Fibroblast of the conjunctiva (primary cell): ENCODE measurements at regions not wholly inside any gene's neighbourhood (a gene's known extent, or its start where the extent isn't known, plus 50 kb on each side); places are given as distances from the start of the nearest gene placed in this dataset.

Source experiments
- DNase-seq: peaks from one replicate; pipeline ENCODE4 v3.0.0-alpha.2; 2010; ENCODE audit warnings: low read depth

- no peak for DNase-seq
These were observed 294.7 kb upstream of the SLC30A5 start for GRCh38 chr5:68798877-68799843.

- DNase-seq = no peak
These were observed 291.4 kb upstream of the SLC30A5 start for GRCh38 chr5:68802430-68802829.

DNA sequence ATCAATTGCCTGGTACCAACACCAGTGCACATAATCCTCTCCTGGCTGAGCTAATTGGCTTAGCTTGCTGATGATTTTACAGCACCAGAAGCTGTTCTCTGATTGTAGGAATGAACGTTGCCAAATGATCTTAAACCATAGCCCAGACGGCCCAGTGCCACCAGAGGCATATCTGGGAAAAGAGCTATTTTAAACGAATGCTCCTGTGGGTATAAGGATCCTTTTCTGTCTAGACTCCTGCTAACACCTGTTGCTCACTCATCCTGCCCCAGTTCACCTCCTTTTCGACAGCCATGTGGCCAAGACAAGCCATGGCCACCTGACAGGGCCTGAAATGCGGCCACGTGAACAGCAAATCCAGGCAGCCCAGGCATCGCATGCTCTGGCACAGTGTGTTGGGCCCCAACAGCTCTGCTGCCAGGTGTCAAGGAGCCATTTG, 289.9 kb upstream of the SLC30A5 start:
- DNase-seq = no peak

- DNase-seq = no peak
These were observed 289.5 kb upstream of the SLC30A5 start for GRCh38 chr5:68804343-68804742.

DNA sequence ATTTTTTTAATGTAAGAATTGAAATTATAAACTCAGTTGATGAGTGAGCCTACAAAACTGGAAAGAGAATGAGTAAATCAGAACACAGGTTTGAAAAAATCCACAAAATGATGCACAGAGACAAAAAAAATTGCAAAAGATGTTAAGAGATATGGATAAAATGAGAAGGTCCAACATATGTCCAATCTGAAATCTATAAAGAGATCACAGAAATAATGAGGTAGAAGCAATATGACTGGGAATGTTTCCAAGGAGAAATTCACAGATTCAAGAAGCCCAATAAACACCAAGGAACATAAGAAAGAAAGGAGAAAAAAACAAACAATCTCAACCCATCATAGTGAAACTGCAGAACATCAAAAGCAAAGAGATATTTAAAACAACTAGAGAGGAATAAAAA, 288.4 kb upstream of the SLC30A5 start:
- no peak for DNase-seq

DNA sequence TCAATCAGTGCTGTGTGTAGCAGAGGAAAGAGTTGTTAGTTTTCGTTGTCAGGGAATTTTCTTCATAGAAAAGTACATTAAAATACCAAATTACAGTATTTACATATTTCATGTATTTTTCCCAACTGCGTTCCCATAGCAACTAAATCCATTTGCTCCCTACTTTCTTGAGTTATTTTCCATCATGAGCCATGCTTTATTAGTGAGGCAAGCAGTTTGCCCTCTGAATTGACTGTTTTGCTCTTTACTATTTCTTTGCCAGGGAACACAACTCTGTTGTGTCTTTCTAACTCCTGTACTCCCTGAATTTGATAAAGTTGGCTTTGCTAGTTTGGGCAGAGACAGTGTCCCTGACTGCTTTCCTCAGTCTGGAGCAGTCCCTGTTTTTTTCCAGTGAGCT, 276.2 kb upstream of the SLC30A5 start:
- no peak for DNase-seq

DNA sequence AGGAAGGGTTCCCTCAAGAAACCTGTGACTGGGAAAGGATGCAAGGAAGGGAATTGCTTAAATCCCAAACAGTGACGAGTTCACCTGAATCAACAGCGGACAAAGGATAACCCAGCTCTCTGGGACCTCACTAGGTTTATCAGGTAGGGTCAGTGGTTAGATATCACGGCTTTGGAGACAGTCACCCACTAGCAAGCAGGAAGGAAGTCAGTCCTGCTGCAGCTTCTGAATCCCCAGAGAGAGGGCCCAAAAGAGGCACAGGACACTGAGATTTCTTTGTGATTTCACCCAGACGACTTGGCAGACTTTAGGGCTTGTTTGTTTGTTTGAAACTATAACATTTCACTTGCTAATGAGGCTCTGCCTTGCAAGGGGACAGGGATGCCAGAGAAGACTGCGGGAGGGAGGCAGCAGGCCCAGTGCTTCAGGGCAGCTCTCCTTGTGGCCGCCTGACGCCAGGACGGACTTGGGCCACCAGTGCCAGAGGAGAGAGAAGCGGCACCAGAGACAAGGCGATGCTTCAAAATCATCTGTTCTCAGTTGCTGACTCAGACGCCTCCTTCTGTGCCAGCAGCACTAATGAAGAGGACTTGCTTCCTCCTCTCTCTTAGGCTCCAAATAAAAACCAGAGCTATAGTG, 275.6 kb upstream of the SLC30A5 start:
- no peak for DNase-seq

DNA sequence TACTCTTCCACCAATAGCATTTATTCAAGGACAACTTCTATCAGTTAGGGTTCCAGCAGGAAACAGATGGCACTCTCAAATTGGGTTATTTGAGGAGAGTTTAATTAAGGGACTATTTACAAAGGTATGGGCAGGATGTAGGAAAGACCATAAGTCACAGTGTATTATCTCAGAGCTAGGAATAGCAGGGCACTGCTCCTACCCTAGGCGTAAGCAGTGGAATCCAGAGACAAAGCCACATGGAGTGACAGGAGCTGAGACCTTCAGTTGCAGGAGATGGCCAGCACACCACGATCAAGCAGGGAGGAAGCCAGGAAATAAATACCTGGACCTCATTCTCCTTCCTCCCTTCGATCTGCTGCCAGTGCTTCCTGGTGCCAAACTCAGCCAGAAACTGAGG, 274.9 kb upstream of the SLC30A5 start:
- DNase-seq = no peak

DNA sequence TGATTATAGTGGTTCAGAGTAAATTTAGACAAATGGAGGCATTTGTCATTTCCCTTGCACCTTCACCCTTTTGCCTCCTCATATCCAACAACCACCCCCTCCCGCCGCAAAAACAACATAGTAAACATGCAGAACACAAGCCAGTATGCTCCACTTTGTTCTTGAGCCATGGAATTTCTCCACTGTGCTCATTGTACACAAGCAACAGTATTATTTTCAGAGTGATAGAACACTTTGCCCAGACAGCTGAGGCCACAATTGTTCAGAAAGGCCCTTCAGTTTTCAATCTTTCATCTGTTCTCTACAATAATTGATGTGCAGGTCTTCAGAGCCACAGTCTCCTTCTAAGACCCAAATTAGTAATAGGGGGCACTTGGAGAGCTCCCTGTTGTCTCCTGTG, 272.8 kb upstream of the SLC30A5 start:
- DNase-seq = no peak

DNA sequence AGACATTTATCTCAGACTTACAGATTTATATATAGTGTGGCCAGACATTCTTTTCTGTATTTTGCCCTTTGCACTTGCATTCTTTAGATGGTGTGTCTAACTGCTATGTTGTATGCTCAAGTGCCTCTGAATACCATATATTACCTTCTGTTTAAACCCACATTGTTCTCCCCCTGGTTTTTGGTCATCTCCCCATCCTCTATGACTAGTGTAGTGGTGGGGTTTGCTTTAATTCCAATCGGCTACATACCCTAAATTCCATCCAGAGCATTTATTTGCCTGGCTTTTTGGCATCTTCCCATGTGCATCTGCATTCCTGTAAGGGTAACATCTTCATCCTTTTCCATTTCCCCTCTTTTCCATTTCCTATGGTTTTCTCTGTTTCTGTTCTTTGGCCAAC, 271.0 kb upstream of the SLC30A5 start:
- no peak for DNase-seq

DNA sequence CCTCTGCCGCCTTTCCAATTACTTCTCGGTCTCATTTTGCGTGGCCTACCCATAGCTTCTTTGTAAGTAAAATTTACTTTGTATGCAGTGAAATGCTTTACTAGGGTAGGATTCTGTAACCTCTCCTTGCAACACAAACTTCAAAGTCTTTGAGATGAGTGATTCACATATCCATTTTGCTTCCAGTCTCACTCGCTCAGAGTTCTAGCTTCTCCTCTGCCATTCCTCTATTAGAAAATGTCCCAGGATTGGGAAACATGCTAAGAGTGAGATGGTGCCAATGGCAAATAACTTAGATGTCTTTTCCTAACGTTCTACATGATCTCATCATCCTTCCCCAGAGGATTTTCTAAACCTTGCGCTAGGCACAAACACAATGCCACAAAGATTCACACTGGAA, 270.5 kb upstream of the SLC30A5 start:
- DNase-seq = no peak

DNA sequence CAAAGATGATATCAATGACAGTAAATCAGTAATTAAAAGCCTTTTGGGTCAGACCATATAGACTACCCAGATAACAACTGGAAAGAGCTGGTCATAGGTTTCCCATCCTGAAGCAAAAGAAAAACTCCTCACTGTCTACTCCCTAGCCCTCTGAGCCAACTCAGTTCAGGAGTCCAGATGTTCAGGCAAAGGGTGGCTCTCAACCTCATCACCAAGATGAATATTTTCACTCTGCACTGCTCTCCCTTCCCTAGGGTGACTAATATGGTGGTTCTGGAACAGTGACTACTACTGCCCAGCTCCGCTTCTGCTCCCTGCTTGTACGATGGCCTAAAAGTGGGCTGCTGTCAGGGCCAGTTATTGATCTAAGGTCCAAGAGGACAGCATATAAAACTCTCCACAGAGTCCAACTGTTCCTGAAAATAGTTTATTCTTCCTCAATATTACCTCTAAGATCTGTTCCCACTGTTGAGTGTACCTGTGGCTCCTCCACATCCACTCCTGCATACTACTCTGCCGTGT, 263.4 kb upstream of the SLC30A5 start:
- DNase-seq = no peak

DNA sequence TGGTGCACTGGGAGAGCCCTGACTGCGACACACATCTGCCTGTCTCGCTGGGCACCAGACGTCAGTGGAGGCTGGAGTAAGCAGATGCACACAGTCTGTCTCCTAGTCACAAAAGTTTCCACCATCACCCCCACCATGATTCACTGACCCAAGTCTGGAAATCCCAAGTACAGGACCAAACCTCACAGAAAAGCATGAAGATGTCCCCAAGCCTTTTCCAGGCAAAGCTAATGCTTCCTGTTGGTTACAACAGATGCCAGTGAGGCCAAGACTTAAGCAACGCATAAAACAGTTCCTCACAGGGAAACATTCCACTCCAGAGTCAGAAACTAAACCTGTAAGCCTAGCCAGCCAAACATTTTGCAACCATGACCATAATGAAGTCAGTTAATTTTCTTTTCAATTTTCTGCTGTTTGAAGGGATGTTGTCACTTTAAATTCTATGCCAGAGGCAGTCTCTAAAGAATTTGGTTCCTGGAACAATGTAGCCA, 259.3 kb upstream of the SLC30A5 start:
- DNase-seq = no peak

DNA sequence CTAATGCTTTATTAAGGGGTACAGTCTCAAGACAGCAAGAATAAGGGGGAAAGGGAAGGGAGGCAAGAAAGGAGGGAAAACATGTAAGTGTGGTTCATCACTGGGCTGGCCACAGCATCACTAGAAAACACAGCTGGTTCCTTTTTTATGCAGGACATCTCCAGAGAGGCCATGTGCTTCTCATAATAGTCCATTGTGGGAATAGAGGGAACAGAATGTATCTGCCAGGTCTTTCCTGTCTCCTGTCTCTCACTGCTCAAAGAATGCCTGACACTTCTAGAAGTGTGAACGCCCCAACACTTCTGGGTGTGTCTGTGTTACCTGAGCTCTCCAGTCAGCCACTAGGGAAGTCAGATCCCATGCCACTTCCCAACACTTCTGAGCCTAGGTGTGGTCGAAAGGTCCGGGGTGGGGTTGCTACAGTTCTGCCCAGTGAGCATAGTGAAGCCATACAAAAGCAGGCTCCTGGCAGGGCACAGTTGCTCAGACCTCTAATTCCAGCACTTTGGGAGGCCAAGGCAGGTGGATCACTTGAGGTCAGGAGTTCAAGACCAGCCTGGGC, 255.6 kb upstream of the SLC30A5 start:
- DNase-seq = no peak

DNA sequence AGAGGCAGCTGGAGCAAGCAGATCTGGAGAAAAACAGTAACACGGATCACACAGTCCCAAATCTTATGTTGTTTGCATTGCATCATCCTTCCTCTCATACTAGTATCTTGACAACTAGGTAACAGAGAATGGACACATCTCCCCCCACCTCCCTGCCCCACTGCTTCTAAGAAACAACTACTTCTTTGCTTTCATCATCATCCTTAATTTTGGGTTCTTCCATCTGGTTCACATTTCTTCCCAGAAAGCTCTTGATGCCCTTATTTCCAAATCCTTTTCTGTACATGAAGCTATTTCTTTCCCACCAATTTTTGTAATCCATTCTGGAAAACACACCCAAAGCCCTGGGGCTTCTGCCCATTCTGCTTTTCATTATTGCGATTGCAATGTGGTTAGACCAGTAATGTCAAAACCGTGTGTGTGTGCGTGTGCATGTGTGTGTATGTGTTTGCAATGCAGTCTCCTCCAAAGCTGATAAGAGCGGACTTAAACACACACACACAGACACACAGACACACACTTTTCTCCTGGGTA, 254.7 kb upstream of the SLC30A5 start:
- peak; percentile 81 for DNase-seq

DNA sequence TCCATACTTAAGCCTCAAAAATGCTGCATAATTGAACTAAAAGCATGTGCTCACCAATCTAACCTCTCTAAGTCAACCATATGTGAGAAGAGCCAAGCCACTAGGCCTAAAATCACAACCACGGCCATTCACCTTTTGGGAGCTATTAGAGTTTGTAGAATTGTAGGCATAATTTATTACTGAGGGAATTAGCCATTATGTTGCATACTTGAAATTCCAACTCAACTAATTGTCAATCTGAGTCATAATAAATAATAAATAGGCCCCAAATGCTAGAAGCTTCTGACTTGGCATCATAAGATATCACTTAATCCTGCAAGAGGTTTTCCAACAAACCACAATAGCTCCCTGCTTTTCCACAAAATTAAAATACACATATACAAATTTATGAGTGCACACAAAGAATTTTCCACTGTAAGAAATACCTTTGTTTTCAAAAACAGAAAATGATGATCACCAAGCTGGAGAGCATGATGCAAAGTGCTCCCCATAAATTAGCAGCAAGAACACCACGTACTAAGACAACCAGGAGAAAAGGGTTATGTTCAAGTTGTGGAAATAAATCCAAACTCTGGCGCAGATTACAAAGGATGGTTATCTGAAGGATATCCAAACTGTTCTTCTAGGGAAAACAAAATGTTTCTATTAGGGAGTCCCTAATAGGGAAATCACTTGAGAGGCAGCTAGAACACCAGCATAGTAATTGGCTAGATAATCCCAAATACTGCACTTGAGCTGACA, 250.0 kb upstream of the SLC30A5 start:
- DNase-seq = no peak

DNA sequence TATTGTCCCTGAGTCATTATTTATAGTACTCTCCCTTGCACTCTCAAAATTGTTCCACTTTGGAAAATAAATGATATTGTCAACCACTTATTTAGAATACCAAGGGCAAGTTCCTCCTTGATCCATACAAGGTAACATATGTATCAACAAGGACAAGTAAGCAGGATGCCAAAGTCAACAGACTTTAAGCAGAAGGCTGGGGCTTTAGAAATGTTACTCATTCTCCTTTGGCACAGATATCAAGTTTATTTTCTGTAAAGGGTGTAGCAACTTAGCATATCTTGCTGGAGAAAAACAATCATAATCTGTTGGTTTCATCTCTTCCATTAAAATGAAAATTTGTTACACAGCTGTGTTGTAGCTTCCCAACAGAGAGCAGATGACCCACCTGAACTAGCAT, 248.7 kb upstream of the SLC30A5 start:
- peak; percentile 27 for DNase-seq

GRCh38 chr5:68846828-68847227, 247.0 kb upstream of the SLC30A5 start:
- no peak for DNase-seq

DNA sequence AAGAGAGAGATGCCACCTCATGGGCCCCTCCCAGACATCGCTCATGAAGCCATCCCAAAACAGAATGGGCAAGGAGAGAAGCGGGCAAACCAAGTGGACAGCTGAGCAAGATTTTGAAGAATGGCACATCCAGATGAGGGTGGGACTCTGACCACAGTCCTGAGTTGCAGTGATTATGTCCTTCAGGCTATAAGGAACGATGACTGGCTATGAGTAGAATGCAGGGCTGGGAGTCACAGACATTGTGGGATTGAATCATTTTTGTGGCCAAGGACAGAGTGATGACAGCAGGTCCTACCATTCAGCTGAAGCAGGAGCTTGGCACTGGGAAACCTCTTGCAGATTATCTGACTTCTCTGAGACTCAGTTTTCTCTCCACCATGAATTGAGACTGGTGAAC, 245.7 kb upstream of the SLC30A5 start:
- no peak for DNase-seq

DNA sequence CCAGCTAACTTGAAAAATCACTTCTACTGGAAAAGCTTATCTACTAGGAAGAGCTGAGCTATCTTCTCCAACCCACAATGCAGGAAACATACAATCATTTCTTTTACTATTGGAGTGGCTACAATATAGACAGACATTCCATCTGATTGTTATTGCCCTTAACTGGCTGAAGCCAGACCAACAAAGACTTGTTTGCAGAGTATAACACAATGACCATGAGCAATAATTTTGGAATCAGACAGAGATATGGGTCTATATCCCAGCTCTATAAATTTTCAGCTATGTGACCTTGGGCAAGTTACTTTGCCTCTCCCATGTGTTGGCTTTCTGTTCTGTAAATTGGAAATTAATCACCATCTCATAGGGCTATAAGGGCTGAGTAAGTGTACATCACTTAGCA, 244.7 kb upstream of the SLC30A5 start:
- DNase-seq = no peak

DNA sequence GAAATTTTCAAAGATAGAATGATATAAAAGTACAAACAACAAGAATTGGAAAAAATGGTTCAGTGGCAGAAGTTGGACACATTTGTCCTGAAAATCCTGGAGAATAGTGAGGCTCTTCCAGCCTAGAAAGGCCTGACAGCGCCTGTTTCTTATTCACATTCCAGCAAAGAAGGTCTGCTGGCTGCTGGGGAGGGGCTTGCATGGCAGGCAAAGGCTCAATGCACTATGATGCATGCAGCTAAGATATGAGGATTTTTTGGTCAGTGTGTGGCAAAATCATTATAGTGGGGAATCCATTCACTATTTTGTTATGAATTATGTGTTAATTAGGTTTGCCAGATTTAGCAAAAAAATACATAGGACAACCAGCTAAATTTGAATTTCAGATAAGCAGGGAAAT, 243.9 kb upstream of the SLC30A5 start:
- no peak for DNase-seq

- no peak for DNase-seq
These were observed 232.7 kb upstream of the SLC30A5 start for GRCh38 chr5:68861099-68861498.
